RPMI8226 (cell line): ENCODE measurements at regions not wholly inside any gene's neighbourhood (a gene's known extent, or its start where the extent isn't known, plus 50 kb on each side); places are given as distances from the start of the nearest gene placed in this dataset.

Source experiments
- DNase-seq: peaks from one replicate; pipeline ENCODE4 v3.0.0-alpha.2; 2015

DNA sequence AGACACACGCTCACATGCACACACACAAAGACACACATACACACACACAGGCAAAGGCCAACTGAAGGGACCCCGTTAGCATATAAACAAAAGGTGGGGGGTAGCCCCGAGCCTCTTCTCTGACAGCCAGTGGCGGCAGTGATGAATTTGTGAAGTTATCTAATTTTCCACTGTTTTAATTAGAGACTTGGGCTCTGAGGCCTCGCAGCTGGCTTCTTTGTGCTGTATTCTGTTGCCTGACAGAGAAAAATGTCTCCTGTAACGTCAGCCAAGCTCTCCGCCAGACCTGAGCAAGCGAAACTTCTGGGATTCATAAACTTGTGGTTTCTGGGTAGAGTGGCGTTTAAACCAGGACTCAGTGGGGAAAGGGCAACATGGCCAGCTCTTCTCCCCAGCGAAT, 113.9 kb upstream of the FOXF1 start:
- DNase-seq: no peak

DNA sequence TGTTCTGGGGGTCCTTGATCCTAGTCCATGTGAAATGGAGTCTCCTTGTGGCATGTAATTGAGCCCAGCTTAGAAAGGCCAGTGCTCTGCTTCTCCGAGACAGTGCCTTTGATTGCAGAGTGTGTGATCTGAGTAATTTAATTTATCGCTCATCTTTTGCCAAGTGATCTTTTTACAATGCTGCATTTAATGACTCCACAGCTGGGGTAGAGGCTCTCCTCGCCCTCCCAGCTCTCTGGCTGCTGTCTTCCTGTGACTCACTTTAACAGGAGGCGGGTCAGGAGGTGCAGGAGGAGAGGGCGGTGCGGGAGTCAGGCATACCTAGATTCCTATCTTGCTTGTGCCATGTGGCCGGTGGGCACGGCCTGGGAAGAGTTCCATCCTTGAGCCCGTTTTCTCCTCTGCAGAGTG, 113.4 kb upstream of the FOXF1 start:
- DNase-seq: no peak

DNA sequence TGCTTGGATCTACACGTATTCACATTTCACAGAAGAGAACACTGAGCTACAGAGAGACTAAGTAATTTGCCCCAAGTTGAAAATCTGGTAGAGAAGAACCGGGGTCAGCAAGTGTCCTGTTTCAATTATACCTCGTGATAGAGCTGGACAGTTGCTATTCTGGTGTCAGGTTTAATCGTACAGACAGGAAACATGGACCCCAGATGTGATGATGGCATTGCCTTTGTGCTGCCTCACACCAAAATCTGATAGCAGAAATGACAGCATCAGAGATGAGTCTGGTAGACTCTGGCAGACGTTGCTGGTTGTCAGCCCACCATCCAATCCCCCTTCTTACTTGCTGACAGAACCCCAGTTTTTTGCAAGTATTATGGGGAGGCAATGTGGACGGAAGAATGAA, 112.1 kb upstream of the FOXF1 start:
- DNase-seq: no peak

DNA sequence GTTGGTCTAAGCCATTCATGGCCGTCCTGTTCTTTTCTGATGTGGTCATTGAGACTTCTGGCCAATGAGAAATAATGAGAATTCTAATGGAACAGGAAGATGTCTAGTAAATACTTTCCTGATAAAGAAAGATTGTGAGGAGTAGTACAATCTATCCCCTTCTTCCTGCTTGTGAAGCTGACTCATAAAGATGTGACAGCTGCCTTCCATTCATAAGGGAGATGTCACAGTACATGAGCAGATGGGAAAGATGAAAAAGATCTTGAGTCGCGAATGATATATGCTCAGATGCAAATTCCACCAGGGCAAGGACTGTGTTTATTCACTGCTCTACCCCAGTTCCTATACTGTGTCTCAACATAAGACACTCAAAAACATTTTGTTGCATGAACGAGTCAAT, 111.7 kb upstream of the FOXF1 start:
- no peak for DNase-seq

DNA sequence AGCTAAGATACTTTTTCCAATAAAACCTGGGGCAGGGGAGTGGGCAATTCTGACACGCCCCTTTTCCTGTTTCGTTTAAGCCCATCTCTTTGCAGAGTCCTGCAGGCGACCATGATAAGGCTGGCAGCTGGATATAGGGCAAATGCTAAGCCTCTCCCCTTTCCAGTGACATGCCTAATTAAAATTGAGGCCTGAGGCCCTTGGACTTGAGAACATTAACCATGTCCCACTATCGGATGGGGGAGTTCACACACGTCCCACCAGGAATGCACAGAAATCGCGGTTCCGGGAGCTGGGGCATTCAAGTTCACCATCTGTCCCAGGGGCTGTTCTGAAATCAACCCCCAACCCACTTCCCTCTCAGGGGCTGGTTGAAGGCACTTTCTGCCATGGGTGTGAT, 109.2 kb upstream of the FOXF1 start:
- DNase-seq: no peak

DNA sequence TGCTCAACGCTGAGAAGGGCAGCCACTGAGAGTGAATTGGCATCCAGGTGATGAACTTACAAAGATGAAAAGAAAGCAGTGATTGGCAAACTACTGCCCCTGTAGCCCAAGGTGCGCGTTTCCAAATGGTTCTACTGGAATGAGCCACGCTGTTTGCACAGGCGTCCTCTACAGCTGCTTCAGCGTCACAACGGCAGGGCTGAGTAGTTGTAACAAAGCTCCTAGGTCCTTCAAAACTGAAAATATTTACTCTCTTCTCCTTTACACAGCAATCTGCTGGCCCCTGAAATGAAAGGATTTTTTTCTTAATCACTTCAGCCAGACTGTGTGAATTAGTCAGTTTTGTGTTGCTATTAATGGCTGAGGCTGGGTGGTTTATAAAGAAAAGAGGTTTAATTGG, 107.2 kb upstream of the FOXF1 start:
- no peak for DNase-seq

DNA sequence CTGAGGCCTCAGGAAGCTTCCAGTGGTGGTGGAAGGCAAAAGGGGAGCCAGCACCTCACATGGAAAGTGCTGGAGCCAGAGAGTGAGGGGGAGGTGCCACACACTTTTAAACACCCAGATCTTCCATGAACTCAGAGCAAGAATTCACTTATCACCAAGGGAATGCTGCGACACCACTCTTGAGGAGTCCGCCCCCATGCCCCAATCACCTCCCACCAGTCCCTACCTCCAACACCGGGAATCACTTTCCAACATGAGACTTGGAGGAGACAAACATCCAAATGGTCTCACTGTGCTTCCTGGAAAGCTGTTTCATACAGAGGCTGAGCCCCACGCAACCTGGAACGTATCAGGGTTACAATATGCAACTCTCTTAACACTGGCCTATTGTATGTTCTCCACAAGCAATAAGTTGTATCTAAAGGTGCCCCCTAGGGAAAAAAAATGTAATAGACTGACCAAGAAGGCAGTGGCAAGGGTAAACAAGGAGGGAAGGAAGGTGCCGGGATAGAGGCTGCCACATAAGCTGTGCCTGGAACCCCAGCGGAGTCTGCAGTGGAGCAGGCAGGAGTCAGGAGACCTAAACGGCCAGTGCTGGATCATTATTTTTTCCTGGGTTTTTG, 106.7 kb upstream of the FOXF1 start:
- no peak for DNase-seq

DNA sequence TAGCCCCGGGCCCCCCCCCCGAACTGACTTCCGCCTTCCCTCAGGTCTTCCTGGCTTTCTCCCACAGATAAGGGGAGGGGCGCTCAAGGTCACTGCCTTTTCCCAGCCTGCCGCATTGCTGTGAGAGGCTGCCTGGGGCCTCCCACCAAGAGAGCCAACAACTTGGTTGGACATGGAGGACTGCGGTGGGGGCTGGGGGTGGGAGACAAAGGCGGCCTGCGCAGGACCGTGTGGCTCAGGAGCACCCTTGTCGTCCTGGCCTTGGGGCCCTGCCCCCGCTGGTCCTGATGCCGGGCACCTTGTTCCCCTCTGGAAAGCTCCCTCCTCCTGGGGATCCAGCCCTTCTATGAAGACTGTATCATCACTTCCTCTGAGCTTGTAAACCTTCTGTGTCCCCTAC, 105.6 kb upstream of the FOXF1 start:
- DNase-seq: no peak

DNA sequence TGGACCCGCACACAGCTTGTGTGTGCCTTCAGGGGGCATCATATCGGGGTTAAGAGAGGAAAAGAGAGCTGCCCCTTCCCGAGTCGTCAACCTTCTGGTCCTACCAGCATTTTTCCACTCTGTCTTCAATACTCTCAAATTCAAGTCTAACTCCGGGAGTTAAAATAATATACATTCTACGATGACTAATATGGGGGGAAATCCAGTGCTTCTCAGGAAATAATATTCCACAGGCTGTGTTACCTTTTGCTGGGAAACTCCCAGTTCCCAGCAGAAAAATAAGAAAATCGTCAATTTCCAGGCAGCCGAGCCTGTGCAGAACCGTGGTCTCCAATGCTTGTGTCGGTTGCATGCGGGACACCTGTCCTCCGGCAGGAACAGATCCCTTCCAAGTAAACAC, 105.0 kb upstream of the FOXF1 start:
- DNase-seq: no peak

DNA sequence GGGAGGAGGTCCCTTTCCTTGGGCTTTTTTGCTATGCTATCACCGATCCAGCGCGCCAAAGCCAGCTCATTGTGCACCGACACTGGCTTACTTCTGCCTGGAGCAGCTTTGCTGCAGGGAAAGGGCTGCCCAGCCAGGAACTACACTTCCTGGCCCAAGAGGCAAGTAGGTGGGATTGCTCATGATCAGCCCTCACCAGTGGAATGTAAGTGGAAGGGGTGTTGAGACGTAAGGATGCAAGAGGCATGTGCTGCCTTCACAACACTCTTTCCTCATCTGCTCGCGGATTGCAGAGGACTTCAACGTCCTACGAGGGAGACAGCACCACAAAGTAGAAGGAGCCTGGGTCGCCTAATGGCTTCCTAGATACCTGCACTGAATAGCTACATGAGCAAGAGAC, 104.3 kb upstream of the FOXF1 start:
- DNase-seq: no peak

DNA sequence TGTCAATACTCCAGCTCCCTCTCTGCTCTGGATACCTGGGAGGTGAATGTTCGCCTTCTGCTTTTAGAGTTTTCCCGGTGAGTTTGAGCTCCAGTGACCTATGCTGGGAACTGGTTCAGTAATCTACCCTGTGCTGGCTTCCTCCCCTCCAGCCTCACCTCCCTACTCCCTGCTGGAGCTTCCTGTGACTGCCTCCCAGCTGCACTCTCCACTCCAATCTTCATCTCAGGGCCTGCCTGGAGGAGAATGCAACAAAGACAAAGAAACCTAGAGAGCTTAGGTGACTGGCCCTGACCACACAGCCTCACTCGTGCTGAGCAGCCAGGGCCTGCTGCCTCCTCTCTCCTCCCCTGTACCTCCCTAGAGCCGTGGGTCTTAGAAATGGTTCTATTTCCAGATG, 101.6 kb upstream of the FOXF1 start:
- DNase-seq: no peak

DNA sequence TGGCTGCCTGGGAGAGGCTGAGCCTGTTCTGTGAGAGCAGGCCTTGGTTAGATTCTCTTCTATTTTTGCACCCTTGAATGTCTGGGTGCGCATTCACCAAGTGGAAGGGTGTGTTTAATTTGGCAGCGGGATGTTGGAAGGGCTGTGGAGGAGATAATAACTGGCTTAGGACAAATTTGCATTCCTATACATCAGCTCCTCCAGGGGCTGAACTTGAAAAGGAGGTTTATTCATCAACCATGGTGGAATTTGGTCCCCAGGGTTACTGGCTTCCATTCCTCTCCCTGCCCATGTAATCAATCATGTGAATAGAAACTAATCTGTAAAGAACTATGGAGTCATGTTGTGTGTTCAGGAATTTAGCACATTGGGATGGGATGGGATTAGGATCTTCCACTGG, 100.2 kb upstream of the FOXF1 start:
- DNase-seq: no peak

DNA sequence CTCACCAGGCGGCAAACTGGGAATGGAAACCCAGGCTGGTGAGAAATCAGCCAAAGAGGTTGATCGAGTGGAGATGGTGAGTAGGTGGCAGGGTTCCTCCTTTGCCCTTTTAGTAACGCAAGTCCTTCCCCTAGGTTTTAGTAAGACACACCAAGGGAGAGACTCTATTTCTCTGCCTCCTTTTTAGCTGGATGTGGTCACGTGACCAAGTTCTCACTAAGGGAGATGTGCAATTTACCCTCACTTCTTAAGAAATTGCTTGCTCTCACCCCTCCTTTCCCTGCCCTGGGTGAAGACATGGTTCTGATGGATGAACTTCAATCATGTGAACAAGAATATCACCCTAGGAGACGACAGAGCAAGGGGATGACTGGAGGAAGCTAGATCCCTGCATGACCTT, 99.8 kb upstream of the FOXF1 start:
- DNase-seq: no peak

DNA sequence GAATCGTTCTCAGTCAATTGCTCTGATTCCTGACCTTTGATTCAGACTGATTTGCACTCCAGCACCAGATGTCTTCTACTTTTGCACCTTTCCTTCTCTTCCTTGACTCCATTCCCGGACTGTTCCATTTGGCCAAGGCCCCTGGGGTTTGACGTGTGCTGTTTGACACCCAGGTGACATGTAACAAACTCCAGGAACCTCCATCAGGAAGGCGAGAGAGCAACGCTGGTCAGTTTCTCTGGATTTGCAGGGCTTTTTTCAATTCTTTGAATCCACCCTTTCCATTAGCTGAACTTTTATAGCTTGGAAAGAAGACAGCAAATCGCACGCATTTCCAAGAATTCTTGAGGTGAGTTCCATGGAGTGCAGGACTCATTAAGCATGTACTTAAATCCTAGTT, 98.4 kb upstream of the FOXF1 start:
- DNase-seq: no peak

DNA sequence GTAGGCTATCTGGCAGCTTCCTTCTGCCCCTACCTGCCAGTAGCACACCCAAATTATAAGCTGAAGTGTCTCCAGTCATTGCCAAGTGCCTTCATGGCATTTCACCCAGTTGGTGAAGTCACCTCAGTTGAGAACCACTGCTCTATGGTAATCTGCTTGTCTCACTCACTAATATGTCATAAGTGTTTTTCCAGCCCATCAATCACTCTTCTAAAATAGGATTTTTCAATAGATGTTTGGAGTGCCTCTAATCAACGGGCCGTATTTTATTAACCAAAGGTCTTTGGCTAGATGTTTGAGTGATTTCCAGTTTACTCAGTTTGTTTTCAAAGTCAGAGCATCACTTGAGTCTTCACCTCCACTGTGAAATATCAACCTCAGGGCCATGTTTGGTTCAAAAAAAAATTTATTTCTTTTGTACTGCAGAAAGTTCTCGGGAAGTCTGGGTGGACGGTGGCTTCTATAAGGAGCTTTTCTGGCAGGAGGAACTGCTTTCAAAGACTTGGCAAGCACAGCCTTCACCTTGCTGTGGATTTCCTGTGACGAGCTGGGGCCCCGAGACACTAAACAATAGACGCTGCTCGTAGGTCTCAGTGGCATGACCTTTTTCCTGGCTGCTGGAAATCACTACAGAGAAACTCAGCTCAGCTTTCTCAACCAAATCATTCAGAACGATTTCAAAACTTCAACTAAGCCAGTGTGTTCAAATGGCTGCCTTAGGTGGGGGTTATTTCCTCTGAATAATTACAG, 95.2 kb upstream of the FOXF1 start:
- no peak for DNase-seq

DNA sequence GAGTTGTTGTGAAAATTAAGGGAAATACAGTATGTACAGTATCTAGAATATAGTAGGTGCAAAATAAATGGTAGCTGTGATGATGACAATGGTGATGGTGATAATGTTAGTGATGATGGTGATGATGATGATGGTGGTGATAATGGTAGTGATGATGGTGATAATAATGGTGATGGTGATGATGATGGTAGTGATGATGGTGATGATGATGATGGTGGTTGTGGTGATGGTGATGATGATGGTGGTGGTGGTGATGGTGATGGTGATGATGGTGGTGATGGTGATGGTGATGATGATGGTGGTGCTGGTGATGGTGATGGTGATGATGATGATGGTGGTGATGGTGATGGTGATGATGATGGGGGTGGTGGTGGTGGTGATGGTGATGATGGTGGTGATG, 91.3 kb upstream of the FOXF1 start:
- DNase-seq: no peak

DNA sequence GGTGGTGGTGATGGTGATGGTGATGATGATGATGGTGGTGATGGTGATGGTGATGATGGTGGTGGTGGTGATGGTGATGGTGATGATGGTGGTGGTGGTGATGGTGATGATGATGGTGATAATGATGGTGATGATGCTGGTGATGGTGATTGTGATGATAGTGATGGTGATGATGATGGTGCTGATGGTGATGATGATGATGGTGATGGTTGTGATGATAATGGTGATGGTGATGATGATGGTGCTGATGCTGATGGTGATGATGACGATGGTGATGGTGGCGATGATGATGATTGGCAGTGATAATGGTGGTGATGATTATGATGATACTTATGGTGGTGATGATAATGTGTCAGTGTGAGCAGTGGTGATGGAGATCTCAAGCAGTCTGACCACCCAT, 90.8 kb upstream of the FOXF1 start:
- DNase-seq: no peak

DNA sequence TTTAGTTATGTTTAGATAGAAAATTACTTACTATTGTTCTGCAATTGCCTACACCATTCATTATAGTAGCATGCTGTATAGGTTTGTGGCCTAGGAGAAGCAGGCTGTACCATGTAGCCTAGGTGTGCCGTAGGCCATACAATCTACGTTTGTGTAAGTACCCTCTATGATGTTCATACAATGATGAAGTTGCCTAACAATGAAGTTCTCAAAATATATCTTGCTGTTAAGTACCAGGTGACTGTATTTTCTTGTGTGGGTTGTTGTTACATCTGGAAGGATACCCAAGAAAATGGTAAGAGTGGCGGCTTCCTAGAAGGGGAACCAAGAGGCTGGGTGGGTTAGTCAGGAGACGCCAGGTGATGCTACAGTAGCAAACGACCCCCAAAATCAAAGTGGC, 88.3 kb upstream of the FOXF1 start:
- DNase-seq: no peak

DNA sequence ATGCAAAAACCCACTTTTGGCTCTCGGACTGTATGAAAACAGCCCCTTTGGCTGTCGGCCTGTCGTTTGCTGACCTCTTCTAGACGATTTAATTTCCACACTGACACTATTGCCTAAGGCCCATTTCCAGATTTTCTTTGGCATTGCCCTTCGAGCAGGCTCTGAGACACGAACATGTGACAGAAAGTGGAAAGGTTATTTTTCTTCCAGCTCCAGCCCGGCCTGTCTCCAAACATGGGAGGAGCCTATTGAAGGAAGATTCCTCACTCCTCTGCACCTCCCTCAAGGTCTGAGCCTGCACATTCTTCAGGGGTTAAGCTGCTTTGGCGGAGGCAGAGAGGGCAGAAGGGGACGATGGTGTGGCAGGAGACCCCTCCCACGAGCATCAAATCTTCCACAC, 85.9 kb upstream of the FOXF1 start:
- no peak for DNase-seq

DNA sequence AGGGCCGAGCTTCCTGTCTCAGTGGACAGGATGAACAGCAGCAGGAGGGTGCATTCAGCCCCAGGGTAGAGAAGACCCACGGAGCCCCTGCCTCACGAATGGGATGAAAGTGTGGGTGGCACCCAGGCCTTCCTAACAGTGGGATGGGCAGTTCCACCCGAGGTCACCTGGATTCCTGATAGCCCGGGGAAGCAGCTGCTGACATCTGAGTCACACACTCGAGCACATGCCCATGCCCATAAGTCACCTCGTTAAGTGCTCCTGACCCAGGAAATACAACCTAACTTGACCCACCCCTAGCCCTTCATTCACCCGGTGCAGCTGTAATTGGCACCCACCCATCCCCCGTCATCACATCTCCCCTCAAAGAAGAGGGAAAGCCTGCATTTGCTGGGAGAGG, 85.3 kb upstream of the FOXF1 start:
- no peak for DNase-seq

DNA sequence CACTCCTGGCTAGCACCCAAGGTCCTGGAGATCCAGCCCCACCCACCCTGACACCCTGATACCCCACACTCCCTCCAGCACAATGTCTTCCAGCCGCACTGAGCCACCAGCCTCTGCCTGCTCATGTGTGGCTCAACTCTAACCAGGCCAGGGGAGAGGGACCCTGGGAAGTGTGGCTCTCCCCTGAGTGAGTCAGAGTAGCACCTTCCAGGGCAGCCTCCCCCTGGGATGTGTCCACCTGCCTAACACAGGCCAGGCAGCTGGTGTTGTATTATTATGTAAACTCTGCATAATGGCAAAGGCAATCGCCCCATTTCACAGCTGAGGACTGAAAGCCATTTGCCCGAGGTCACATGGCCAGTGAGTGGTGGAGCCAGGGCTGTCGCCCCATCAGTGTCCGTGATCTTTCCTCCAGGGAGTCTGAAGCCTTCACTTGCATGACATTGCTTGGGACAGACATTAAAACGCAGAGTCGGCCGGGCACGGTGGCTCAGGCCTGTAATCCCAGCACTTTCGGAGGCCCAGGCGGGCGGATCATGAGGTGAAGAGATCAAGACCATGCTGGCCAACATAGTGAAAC, 84.2 kb upstream of the FOXF1 start:
- DNase-seq: no peak

DNA sequence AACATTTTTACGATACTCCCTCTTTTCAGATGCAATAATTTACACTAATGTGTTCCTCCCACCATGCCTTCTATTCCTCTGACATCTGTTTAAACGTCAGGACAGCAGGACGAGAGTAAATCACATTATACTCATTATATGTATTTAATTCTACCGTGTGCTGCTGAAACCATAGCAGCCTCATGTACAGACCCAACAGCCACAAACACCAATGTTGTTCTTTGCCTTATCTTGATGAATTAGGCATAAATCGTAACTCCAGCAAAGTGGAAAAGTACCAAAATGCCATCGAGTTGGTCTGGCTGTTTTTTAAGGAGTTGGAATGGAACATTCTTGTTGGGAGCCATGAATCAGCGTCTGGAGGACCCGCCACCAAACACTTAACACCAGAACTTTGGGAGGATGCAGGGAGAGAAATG, 82.9 kb upstream of the FOXF1 start:
- DNase-seq: no peak

DNA sequence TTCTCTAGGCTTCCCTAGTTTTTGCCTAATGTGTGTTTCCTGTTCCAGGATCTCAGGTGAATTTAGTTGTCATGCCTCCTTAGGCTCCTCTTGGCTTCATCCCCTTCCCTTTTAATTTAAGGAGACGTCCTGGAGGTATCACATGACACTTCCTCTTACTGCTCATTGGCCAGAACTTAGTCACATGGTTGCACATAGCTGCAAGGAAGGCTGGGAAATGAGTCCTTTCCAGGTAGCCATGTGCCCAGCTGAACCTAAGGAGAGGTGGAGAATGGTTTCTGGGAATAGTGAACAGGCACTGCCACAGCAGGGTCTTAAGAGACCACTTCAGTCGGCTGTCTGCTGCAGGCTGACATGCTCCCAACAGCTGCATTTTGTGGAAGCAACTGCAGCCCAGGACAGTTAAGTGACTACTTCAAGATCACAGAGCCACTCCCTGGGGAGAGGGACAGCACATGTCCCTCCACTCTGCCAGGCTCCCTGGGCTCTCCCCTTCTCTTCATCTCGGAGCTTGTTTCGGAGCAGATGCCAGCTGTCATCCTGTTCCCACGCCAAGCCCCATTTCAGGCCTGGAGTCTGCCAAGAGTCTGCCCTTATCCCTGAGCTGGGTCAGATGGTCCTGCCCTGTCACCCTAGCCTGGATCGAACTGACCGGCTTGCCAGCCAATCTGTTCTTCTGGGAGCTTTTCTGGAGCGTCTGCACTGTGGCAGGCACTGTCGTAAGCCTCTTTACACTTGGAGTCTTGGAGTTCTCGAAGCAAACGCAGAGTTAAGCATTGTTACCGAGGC, 81.4 kb upstream of the FOXF1 start:
- no peak for DNase-seq

DNA sequence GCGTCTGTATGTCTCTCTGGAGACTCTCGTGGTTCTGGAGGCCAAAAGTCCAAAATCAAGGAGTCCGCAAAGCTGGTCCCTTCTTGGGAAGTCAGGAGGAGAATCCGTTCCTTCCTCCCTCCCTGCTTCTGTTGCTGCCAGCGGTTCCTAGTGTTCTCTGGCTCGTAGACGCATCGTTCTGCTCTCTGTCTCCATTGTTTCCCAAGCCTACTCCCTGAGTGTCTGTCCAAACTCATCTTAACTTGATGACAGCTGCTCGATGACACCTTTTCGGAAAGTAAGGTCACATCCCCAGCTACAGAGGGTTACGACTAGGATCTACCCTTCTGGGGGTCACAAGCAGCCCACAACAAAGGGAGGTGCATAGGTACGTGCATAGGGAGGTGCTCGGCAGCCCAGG, 80.7 kb upstream of the FOXF1 start:
- no peak for DNase-seq
